HEK293T (cell line): ENCODE measurements at regions not wholly inside any gene's neighbourhood (a gene's known extent, or its start where the extent isn't known, plus 50 kb on each side); places are given as distances from the start of the nearest gene placed in this dataset.

Source experiments
- ARNT ChIP-seq: fragments of 450-650 bp; IDR thresholded peaks from 2 replicates; pipeline ENCODE4 v1.6.1; 2017; ENCODE audit warnings: mild to moderate bottlenecking
- BHLHE40 ChIP-seq: fragments of 450-650 bp; IDR thresholded peaks from 2 replicates; pipeline ENCODE4 v1.6.1; 2016; ENCODE audit warnings: mild to moderate bottlenecking, moderate library complexity, borderline replicate concordance
- CTBP1 ChIP-seq: fragments of 450-650 bp; IDR thresholded peaks from 2 replicates; pipeline ENCODE4 v1.6.1; 2016; ENCODE audit warnings: borderline replicate concordance
- FOXA1 ChIP-seq: fragments of 450-650 bp; IDR thresholded peaks from 2 replicates; pipeline ENCODE4 v1.6.1; 2016; ENCODE audit warnings: mild to moderate bottlenecking
- HDGF ChIP-seq: fragments of 450-650 bp; IDR thresholded peaks from 2 replicates; pipeline ENCODE4 v1.6.1; 2017; ENCODE audit warnings: antibody characterized with exemption, borderline replicate concordance
- L3MBTL2 ChIP-seq: fragments of 450-650 bp; conservative IDR thresholded peaks from 2 replicates; pipeline ENCODE4 v1.6.1; 2016; ENCODE audit warnings: mild to moderate bottlenecking
- LEF1 ChIP-seq: fragments of 450-650 bp; IDR thresholded peaks from 2 replicates; pipeline ENCODE4 v1.6.1; 2017; ENCODE audit warnings: mild to moderate bottlenecking, borderline replicate concordance
- NFRKB ChIP-seq: fragments of 450-650 bp; IDR thresholded peaks from 2 replicates; pipeline ENCODE4 v1.6.1; 2016; ENCODE audit warnings: mild to moderate bottlenecking, moderate library complexity
- SP1 ChIP-seq: fragments of 450-650 bp; IDR thresholded peaks from 2 replicates; pipeline ENCODE4 v1.6.1; 2017
- SUZ12 ChIP-seq: fragments of 450-650 bp; IDR thresholded peaks from 2 replicates; pipeline ENCODE4 v1.6.1; 2016; ENCODE audit warnings: mild to moderate bottlenecking
- TARDBP ChIP-seq: fragments of 450-650 bp; IDR thresholded peaks from 2 replicates; pipeline ENCODE4 v1.6.1; 2016
- ZNF384 ChIP-seq: fragments of 450-650 bp; IDR thresholded peaks from 2 replicates; pipeline ENCODE4 v1.6.1; 2016
- TF ChIP-seq, protein P1 (sequence below): fragments of 450-650 bp; IDR thresholded peaks from 2 replicates; pipeline ENCODE4 v1.6.1; 2016

- TF ChIP-seq ARNT (no peak), TARDBP (no peak), FOXA1 (no peak), BHLHE40 (no peak), CTBP1 (no peak), SUZ12 (no peak), LEF1 (no peak), NFRKB (no peak), L3MBTL2 (no peak), HDGF (no peak), SP1 (no peak), ZNF384 (no peak)
- TF ChIP-seq, protein P1, sequence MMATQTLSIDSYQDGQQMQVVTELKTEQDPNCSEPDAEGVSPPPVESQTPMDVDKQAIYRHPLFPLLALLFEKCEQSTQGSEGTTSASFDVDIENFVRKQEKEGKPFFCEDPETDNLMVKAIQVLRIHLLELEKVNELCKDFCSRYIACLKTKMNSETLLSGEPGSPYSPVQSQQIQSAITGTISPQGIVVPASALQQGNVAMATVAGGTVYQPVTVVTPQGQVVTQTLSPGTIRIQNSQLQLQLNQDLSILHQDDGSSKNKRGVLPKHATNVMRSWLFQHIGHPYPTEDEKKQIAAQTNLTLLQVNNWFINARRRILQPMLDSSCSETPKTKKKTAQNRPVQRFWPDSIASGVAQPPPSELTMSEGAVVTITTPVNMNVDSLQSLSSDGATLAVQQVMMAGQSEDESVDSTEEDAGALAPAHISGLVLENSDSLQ, result peak; percentile 90
Measured at GRCh38 chr7:68770649-68771048, 827.6 kb upstream of the AUTS2 start.
